K562 (cell line): ENCODE measurements at regions not wholly inside any gene's neighbourhood (a gene's known extent, or its start where the extent isn't known, plus 50 kb on each side); places are given as distances from the start of the nearest gene placed in this dataset.

Experiments used
- CREM ChIP-seq: IDR thresholded peaks from 2 replicates; pipeline ENCODE4 v1.6.1; 2014; ENCODE audit warnings: antibody characterized with exemption, low read depth
- CTCF ChIP-seq, 3 experiments: IDR thresholded peaks in 2 of 3; conservative IDR thresholded peaks in 1 of 3; 2 replicates each; pipeline ENCODE4 v1.5.1; 2011 to 2012; ENCODE audit warnings: low read length in 3 of 3, mild to moderate bottlenecking in 3 of 3, control low read depth in 2 of 3, improper control_type of control experiment in 1 of 3, inconsistent platforms in 1 of 3, low read depth in 1 of 3, mixed read lengths in 1 of 3, moderate library complexity in 1 of 3; ENCODE audit not compliant: insufficient read depth in 2 of 3
- EZH2 ChIP-seq: IDR thresholded peaks from 2 replicates; pipeline ENCODE4 v1.6.1; 2012; ENCODE audit warnings: low read depth, mild to moderate bottlenecking, inconsistent platforms, low read length, borderline replicate concordance
- NFE2 ChIP-seq: IDR thresholded peaks from 2 replicates; pipeline ENCODE4 v1.6.1; 2014; ENCODE audit warnings: antibody characterized with exemption, low read depth
- SOX6 ChIP-seq: fragments of 450-650 bp; IDR thresholded peaks from 2 replicates; pipeline ENCODE4 v1.6.1; 2014; ENCODE audit warnings: mild to moderate bottlenecking
- TAF1 ChIP-seq: IDR thresholded peaks from 2 replicates; pipeline ENCODE4 v1.6.1; 2011; ENCODE audit warnings: mild to moderate bottlenecking, low read length, moderate library complexity; ENCODE audit not compliant: insufficient read depth, control insufficient read depth, severe bottlenecking; ENCODE audit errors: extremely low read depth
- ZNF124 ChIP-seq: sonication (generic); formaldehyde crosslinking; IDR thresholded peaks from 2 replicates; pipeline ENCODE4 v1.8.1; 2022; ENCODE audit warnings: missing genetic modification reagents

- TF ChIP-seq TAF1 (no peak), ZNF124 (CRISPR knock-in tag) (no peak), NFE2 (no peak), EZH2 (no peak), CTCF (IDR thresholded peaks at IDR 0.05 in 2 of 3, conservative IDR thresholded peaks at IDR 0.05 in 1 of 3; ENCODE audit: insufficient read depth in 2 of 3, low read depth in 1 of 3, low read length in 3 of 3) (no peak), SOX6 (no peak), CREM (no peak)
Observed at GRCh38 chr2:156763174-156763573, 327.0 kb downstream of the GPD2 start.
